H7 (cell line): ENCODE measurements at regions not wholly inside any gene's neighbourhood (a gene's known extent, or its start where the extent isn't known, plus 50 kb on each side); places are given as distances from the start of the nearest gene placed in this dataset.

ENCODE experiments used
- DNase-seq: peaks from one replicate; pipeline ENCODE4 v3.0.0; 2012
- H3K27me3 ChIP-seq: 2 replicates; pipeline ENCODE4 v1.6.0; 2011; ENCODE audit warnings: mild to moderate bottlenecking, low read length; ENCODE audit not compliant: control insufficient read depth, insufficient read depth
- H3K36me3 ChIP-seq: replicated peaks from 2 replicates; pipeline ENCODE4 v1.5.1; 2011; ENCODE audit warnings: low read length; ENCODE audit not compliant: control insufficient read depth, insufficient read depth
- H3K4me3 ChIP-seq: 2 replicates; pipeline ENCODE4 v1.5.1; 2011; ENCODE audit warnings: low read depth, mild to moderate bottlenecking, control low read depth, low read length, moderate library complexity; ENCODE audit not compliant: insufficient read depth

DNA sequence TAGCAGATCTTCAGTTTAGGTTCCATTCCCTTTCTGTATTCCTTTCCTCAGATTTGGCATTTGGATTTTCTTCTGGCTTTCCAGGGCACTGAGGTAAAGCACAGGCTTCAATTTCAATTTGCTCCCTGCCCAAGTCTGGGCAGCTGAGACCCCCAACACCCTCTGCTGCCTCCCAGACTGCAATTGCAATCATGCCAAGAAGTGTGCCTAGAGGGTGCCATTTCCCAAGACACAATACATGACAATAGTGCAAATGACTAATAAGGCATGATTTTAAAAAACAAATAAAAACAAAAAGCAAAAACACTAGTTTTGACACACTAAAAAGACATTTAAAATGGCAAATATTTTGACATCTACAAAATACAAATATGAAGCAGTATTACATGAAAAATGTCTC lies 364.8 kb downstream of the EPM2A start:
- Histone ChIP-seq H3K36me3 (no peaks in the 10 kb centered on the region), H3K27me3 (no peaks in the 10 kb centered on the region), H3K4me3 (no peak overlapping the region)
- DNase-seq = no peak

GRCh38 chr6:145372671-145373151 lies 362.6 kb downstream of the EPM2A start:
- Histone ChIP-seq H3K27me3 (no peaks in the 10 kb centered on the region), H3K36me3 (no peaks in the 10 kb centered on the region), H3K4me3 (no peak overlapping the region)
- DNase-seq = no peak

DNA sequence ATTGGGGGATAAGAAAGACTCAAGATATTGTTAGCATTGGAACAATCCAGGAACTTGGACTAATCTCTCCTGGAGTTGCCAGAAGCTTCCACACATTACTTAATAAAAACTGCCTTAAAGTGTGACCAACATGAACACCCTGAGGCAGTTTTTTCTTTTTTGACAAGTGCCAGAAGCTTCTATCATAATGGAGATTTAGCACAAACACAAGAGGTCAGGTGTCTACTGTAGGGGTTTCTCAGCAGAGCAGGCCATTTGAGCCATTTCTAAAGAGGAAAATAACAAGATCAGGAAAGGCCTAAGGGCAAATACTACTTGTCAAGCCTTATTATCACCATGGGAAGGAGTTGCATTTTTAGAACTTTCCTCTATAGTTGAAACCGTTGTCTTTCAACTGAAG lies 361.5 kb downstream of the EPM2A start:
- no peaks in the 10 kb centered on the region for H3K27me3 ChIP-seq
- H3K4me3 ChIP-seq = no peak overlapping the region
- no peak for DNase-seq
- H3K36me3 ChIP-seq = no peaks in the 10 kb centered on the region

DNA sequence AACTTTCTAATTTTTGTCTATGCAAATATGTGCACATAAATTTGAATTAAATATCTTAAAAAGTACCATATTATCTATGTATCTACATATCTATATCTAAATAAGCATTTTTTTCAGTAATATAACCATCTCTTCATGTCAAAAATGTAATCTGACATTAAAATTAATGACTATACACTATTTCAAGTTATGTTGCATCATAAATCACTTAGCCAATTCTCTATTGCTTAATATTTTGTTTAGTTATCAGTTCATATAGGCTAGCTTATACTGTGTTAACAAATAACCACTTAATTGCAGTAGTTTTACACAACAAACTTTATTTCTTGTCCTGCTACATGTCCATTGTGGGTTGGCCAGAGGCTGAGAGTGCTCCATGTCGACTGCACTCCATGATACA lies 360.8 kb downstream of the EPM2A start:
- Histone ChIP-seq H3K4me3 (no peak overlapping the region), H3K27me3 (no peaks in the 10 kb centered on the region), H3K36me3 (no peaks in the 10 kb centered on the region)
- DNase-seq = no peak

DNA sequence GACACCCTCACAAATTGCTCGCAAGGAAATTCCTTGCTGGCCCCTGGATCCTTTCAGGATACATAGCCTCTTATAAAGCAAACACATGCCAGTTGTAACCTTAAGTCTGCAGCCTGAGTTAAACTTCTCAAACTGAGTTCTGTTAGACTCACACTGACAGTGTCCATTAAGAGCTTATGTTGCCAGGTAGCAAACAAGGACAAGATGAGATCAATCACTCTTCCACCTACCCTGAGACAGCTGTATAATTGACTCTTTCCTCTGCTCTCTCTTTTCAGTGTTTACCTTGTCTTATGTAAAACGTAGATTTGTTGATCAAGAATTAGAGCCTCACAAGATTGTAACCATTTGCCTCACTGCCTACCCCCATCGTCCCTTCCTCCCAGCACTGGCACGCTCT lies 359.8 kb downstream of the EPM2A start:
- no peak for DNase-seq

GRCh38 chr6:145380186-145380585 lies 355.1 kb downstream of the EPM2A start:
- Histone ChIP-seq H3K36me3 (no peaks in the 10 kb centered on the region), H3K27me3 (no peaks in the 10 kb centered on the region), H3K4me3 (no peak overlapping the region)
- no peak for DNase-seq

More for the DNA sequence above, 359.8 kb downstream of the EPM2A start:
- no peaks in the 10 kb centered on the region for H3K36me3 ChIP-seq
- no peak overlapping the region for H3K4me3 ChIP-seq
- no peaks in the 10 kb centered on the region for H3K27me3 ChIP-seq

DNA sequence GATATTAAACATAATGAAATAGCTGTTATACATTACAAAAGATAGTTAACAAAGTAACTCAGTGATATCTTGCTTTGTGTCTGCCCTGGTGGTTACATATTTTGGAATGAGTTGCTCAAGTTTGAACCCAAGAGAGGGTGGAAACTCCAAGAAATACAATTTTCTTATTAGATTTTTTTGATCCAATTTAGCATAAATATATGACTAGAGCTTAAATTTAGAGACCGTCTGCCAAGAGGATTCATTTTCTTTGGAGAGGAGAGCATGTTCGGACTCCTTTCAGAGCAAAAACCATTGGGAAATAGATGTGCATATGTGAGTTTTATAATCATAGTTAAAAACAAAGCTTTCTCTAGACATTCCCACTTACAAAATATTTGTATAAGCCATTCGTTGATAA lies 353.4 kb downstream of the EPM2A start:
- no peaks in the 10 kb centered on the region for H3K27me3 ChIP-seq
- no peak for DNase-seq
- no peaks in the 10 kb centered on the region for H3K36me3 ChIP-seq
- no peak overlapping the region for H3K4me3 ChIP-seq

DNA sequence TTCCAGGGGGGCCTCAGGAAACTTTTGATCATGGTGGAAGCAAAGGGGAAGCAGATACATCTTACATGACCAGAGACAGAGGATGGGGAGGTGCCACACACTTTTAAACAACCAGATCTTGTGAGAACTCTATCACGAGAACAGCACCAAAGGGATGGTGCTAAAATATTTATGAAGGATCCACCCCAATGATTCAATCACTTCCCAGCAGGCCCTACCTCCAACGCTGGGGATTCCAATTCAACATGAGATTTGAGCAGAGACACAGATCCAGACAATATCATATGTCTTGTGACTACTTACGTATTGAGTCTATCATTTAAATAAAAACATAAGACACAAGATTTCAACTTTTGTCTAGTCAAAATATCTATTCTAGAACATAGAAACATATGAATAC lies 351.9 kb downstream of the EPM2A start:
- no peak overlapping the region for H3K4me3 ChIP-seq
- H3K36me3 ChIP-seq = no peaks in the 10 kb centered on the region
- no peak for DNase-seq
- no peaks in the 10 kb centered on the region for H3K27me3 ChIP-seq

DNA sequence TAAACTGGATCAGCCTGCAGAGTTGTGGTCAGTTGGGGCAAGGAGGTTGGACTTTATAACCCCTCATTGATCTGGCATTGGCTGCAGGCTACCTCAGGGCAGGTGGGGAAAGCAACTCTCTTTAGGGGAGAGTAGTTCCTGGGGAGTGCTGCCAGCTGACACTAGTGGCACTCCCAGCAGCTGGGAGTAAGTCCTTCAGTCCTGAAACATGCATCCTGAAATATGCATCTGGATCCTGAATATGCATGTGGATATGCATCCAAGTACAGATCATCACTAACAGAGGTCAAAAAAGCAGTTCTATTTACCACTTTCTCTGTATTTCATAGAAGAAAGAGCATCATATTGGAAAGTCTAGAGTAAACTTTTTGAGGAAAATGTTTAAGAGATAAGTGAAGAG lies 350.8 kb downstream of the EPM2A start:
- no peaks in the 10 kb centered on the region for H3K36me3 ChIP-seq
- no peaks in the 10 kb centered on the region for H3K27me3 ChIP-seq
- no peak for DNase-seq
- no peak overlapping the region for H3K4me3 ChIP-seq

DNA sequence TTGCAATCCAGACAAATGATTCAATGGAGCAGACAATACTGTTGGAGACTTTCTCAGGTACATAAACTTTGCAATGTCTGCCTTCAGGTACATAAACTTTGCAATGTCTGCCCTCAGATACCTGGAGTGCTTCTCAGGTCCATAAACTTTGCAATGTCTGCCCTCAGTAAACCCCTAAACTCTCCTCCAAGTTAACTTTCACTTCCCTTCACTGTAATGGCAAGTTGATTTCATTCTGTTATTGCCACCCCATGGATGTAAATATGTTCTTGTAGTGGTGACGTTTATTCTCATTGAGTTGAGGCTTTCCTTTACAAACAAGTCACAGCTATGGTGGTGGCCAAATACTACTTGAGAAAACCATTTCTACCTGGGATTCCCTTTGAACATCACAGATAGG lies 338.8 kb downstream of the EPM2A start:
- H3K36me3 ChIP-seq = no peaks in the 10 kb centered on the region
- H3K4me3 ChIP-seq = no peak overlapping the region
- no peaks in the 10 kb centered on the region for H3K27me3 ChIP-seq
- DNase-seq = no peak

- H3K4me3 ChIP-seq = no peak overlapping the region
- no peaks in the 10 kb centered on the region for H3K27me3 ChIP-seq
- DNase-seq = no peak
- H3K36me3 ChIP-seq = no peaks in the 10 kb centered on the region
Observed at GRCh38 chr6:145400508-145400907, 334.8 kb downstream of the EPM2A start.

- Histone ChIP-seq H3K36me3 (no peaks in the 10 kb centered on the region), H3K4me3 (no peak overlapping the region), H3K27me3 (no peaks in the 10 kb centered on the region)
- no peak for DNase-seq
Observed at GRCh38 chr6:145405006-145405551, 330.2 kb downstream of the EPM2A start.

DNA sequence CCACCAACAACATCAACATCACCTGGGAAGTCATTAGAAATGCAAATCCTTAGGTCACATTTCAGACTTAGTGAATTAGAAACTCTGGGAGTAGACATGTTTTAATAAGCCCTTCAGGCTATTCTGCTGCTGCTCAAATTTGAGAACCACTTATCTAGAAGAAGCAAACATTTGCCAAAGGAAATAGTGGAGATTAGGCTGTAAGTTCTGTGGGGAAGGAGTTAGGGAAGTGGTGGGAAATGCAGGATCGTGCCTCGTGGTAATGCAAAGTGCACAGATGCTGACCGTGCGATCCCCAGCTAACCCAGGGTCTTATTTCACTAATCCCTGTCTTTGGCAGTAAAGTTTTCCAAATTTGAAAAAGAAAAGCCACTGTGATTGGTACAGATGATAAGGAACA lies 328.5 kb downstream of the EPM2A start:
- Histone ChIP-seq H3K36me3 (no peaks in the 10 kb centered on the region), H3K27me3 (no peaks in the 10 kb centered on the region), H3K4me3 (no peak overlapping the region)
- DNase-seq = no peak

GRCh38 chr6:145415616-145416015 lies 319.7 kb downstream of the EPM2A start:
- Histone ChIP-seq H3K27me3 (no peaks in the 10 kb centered on the region), H3K4me3 (no peak overlapping the region), H3K36me3 (no peaks in the 10 kb centered on the region)
- no peak for DNase-seq

- no peaks in the 10 kb centered on the region for H3K36me3 ChIP-seq
- no peaks in the 10 kb centered on the region for H3K27me3 ChIP-seq
- H3K4me3 ChIP-seq = no peak overlapping the region
- no peak for DNase-seq
Observed at GRCh38 chr6:145420599-145420998, 314.7 kb downstream of the EPM2A start.

DNA sequence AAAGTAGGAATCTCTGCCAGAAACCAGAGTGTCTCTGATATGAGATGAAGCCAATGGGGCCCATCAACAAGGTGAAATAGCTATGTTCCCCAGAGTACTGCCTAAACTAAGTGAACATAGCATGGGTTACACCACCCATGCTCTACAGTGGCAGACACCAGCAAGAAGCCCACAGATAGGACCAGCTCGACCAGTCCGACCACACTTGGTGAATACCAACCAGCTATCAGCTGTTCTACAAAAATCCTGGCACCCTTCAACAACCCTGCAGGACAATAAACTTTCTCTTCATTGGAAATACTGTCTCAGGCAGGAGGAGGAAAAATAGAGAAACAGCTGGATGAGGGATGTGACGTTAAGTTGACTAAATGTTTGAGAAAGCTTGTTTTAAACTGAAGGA lies 311.4 kb downstream of the EPM2A start:
- DNase-seq = no peak
- Histone ChIP-seq H3K36me3 (no peaks in the 10 kb centered on the region), H3K27me3 (no peaks in the 10 kb centered on the region), H3K4me3 (no peak overlapping the region)
